Adrenal gland (tissue), 9 donors: ENCODE measurements at regions not wholly inside any gene's neighbourhood (a gene's known extent, or its start where the extent isn't known, plus 50 kb on each side); places are given as distances from the start of the nearest gene placed in this dataset.

Source experiments
- DNase-seq, 7 donors: peaks; one replicate each; pipeline ENCODE4 v3.0.0-alpha.2; 2019 to 2020
- H3K27ac ChIP-seq, 5 donors: fragments of 200-600 bp; sonication (generic) in 4 of 5; 1 replicate in 3 of 5; 2 replicates in 2 of 5; pipeline versions ENCODE4 v1.5.1 to v1.8.0; 2016 to 2020; ENCODE audit warnings: mild to moderate bottlenecking in 1 of 5
- H3K27me3 ChIP-seq: fragments of 200-600 bp; 2 replicates; pipeline ENCODE4 v1.8.0; 2021
- H3K36me3 ChIP-seq, 2 donors: fragments of 200-600 bp; replicated peaks in 1 of 2; 1 replicate in 1 of 2; 2 replicates in 1 of 2; pipeline versions ENCODE4 v1.5.1 to v1.8.0; 2018 to 2022
- H3K4me1 ChIP-seq, 2 donors: fragments of 200-600 bp; replicated peaks in 1 of 2; 1 replicate in 1 of 2; 2 replicates in 1 of 2; pipeline versions ENCODE4 v1.5.1 to v1.8.0; 2018 to 2021
- H3K4me3 ChIP-seq, 4 donors: fragments of 200-600 bp; sonication (generic) in 3 of 4; one replicate each; pipeline ENCODE4 v1.5.1; 2016 to 2018
- H3K9me3 ChIP-seq, 3 donors: fragments of 200-600 bp; sonication (generic) in 1 of 3; replicated peaks in 1 of 3; 1 replicate in 2 of 3; 2 replicates in 1 of 3; pipeline versions ENCODE4 v1.5.1 to v1.8.0; 2016 to 2021
- CTCF ChIP-seq, 6 experiments: fragments of 450-650 bp in 4 of 6; fragments of 200-600 bp in 2 of 6; sonication (generic) in 1 of 6; IDR thresholded peaks; 1 replicate in 5 of 6; 2 replicates in 1 of 6; pipeline versions ENCODE4 v1.5.1 to v1.8.0; 2016 to 2021; ENCODE audit warnings: antibody characterized with exemption in 6 of 6, mild to moderate bottlenecking in 2 of 6, moderate library complexity in 1 of 6
- POLR2A ChIP-seq, 2 donors: fragments of 450-650 bp; IDR thresholded peaks; one replicate each; pipeline ENCODE4 v1.6.1; 2017; ENCODE audit warnings: antibody characterized with exemption in 2 of 2, mild to moderate bottlenecking in 2 of 2, moderate library complexity in 1 of 2
- WGBS, 4 donors: extraction: QIAGEN DNeasy Blood & Tissue Kit in 2 of 4; methylation state at CpG; one replicate each; pipeline versions ENCODE4 v1.1.5 to v1.1.7; 2013 to 2017; 5-methylcytosine and 5-hydroxymethylcytosine counted together
- intact Hi-C, 2 donors: fragments of 100-400 bp; cut with DNase I; formaldehyde crosslinking; loops; one replicate each; pipeline versions ENCODE4 v1.14.1 to v1.15.0; 2022 to 2023
- donor health status: healthy with polysubstance abuse.
- donor health status: Bipolar disorder and iron deficiency.
- donor health status: DM: yes; HTN: yes; CAD: no.
- donor health status: DM: no; HTN: no; CAD: no.
- donor health status: DM: no; HTN: no; CAD: no.

- 33 to 44% (median 40%) methylated on average over 3 of the region's 3 CpGs for WGBS, 4 donors
- DNase-seq: no peak
- Histone ChIP-seq H3K4me1 (peaks cover 0 to 4% of the 10 kb centered on the region in 2 donors), H3K36me3 (no peaks in the 10 kb centered on the region), H3K9me3 (no peaks in the 10 kb centered on the region), H3K4me3 (no peak overlapping the region), H3K27me3 (no peaks in the 10 kb centered on the region), H3K27ac (peak overlapping the region in 1 of 5 donors; percentile 30)
- TF ChIP-seq CTCF (IDR thresholded peaks at IDR 0.05) (no peak), POLR2A (IDR thresholded peaks at IDR 0.05) (no peak)
- intact Hi-C loops: no loop called here
These were observed 819.2 kb downstream of the FSCB start for GRCh38 chr14:43687921-43688320.

- Histone ChIP-seq H3K9me3 (no peaks in the 10 kb centered on the region), H3K4me3 (no peak overlapping the region), H3K4me1 (no peaks in the 10 kb centered on the region), H3K27ac (no peak overlapping the region), H3K27me3 (no peaks in the 10 kb centered on the region), H3K36me3 (no peaks in the 10 kb centered on the region)
- WGBS, 4 donors: 74 to 79% (median 76%) methylated on average over 1 of the region's 1 CpG
- no peak for DNase-seq
- no peak for TF ChIP-seq POLR2A (IDR thresholded peaks at IDR 0.05)
- TF ChIP-seq CTCF (IDR thresholded peaks at IDR 0.05): no peak
- intact Hi-C loops: no loop called here
These were observed 829.5 kb downstream of the FSCB start for GRCh38 chr14:43677581-43677980.

GRCh38 chr14:43674273-43674672 lies 832.8 kb downstream of the FSCB start:
- DNase-seq: no peak
- H3K36me3 ChIP-seq: no peaks in the 10 kb centered on the region
- no peaks in the 10 kb centered on the region for H3K27me3 ChIP-seq
- no peaks in the 10 kb centered on the region for H3K9me3 ChIP-seq
- no peak for TF ChIP-seq CTCF (IDR thresholded peaks at IDR 0.05)
- no peak for TF ChIP-seq POLR2A (IDR thresholded peaks at IDR 0.05)
- intact Hi-C loops: no loop called here
- H3K4me3 ChIP-seq: no peak overlapping the region
- no peak overlapping the region for H3K27ac ChIP-seq
- no peaks in the 10 kb centered on the region for H3K4me1 ChIP-seq
- WGBS, 4 donors: 88 to 94% (median 93%) methylated on average over 2 of the region's 2 CpGs

- WGBS, 4 donors: 81 to 88% (median 84%) methylated on average over 3 of the region's 3 CpGs
- peaks cover 0 to 5% (median 0%) of the 10 kb centered on the region in 3 donors for H3K9me3 ChIP-seq
These were observed 835.2 kb downstream of the FSCB start for GRCh38 chr14:43671716-43672485.

More at GRCh38 chr14:43671716-43672485, 835.2 kb downstream of the FSCB start:
- no peaks in the 10 kb centered on the region for H3K36me3 ChIP-seq
- TF ChIP-seq CTCF (IDR thresholded peaks at IDR 0.05) (no peak), POLR2A (IDR thresholded peaks at IDR 0.05) (no peak)
- no peak overlapping the region for H3K27ac ChIP-seq
- H3K4me3 ChIP-seq: no peak overlapping the region
- no peak for DNase-seq
- no peaks in the 10 kb centered on the region for H3K4me1 ChIP-seq
- intact Hi-C loops: no loop called here
- no peaks in the 10 kb centered on the region for H3K27me3 ChIP-seq
